Hepatocyte (in vitro differentiated cells): ENCODE measurements at regions not wholly inside any gene's neighbourhood (a gene's known extent, or its start where the extent isn't known, plus 50 kb on each side); places are given as distances from the start of the nearest gene placed in this dataset.

Source experiments
- DNase-seq: peaks from one replicate; pipeline ENCODE4 v3.0.0-alpha.2; 2016; ENCODE audit warnings: low spot score
- H2AFZ ChIP-seq: fragments of 200-600 bp; sonication (generic); 2 replicates; pipeline ENCODE4 v1.6.0; 2016; ENCODE audit warnings: antibody characterized with exemption, mild to moderate bottlenecking
- H3K27ac ChIP-seq: fragments of 200-600 bp; sonication (generic); 2 replicates; pipeline ENCODE4 v1.5.1; 2016; ENCODE audit warnings: mild to moderate bottlenecking
- H3K27me3 ChIP-seq: fragments of 200-600 bp; sonication (generic); 2 replicates; pipeline ENCODE4 v1.6.1; 2016
- H3K36me3 ChIP-seq: fragments of 200-600 bp; sonication (generic); replicated peaks from 2 replicates; pipeline ENCODE4 v1.5.1; 2016; ENCODE audit warnings: low read depth; ENCODE audit not compliant: insufficient read depth
- H3K4me1 ChIP-seq: fragments of 200-600 bp; sonication (generic); 2 replicates; pipeline ENCODE4 v1.5.1; 2016; ENCODE audit warnings: mild to moderate bottlenecking, moderate library complexity; ENCODE audit not compliant: insufficient read depth
- H3K4me2 ChIP-seq: fragments of 200-600 bp; sonication (generic); 2 replicates; pipeline ENCODE4 v1.6.0; 2016
- H3K4me3 ChIP-seq: fragments of 200-600 bp; sonication (generic); 2 replicates; pipeline ENCODE4 v1.5.1; 2016; ENCODE audit warnings: mild to moderate bottlenecking
- H3K79me2 ChIP-seq: fragments of 200-600 bp; sonication (generic); 2 replicates; pipeline ENCODE4 v1.6.0; 2017; ENCODE audit warnings: mild to moderate bottlenecking
- H3K9me2 ChIP-seq: fragments of 200-600 bp; sonication (generic); replicated peaks from 2 replicates; pipeline ENCODE4 v1.6.0; 2017; ENCODE audit warnings: mild to moderate bottlenecking; ENCODE audit not compliant: insufficient read depth
- H3K9me3 ChIP-seq: fragments of 200-600 bp; sonication (generic); 2 replicates; pipeline ENCODE4 v1.5.1; 2016; ENCODE audit warnings: low read depth, mild to moderate bottlenecking
- H4K20me1 ChIP-seq: fragments of 200-600 bp; sonication (generic); 2 replicates; pipeline ENCODE4 v1.6.0; 2016; ENCODE audit warnings: mild to moderate bottlenecking; ENCODE audit not compliant: insufficient read depth, poor library complexity, severe bottlenecking
- EZH2 ChIP-seq: fragments of 200-600 bp; sonication (generic); IDR thresholded peaks from 2 replicates; pipeline ENCODE4 v1.6.1; 2016; ENCODE audit warnings: antibody characterized with exemption, mild to moderate bottlenecking, borderline replicate concordance
- EZH2phosphoT487 ChIP-seq: fragments of 200-600 bp; sonication (generic); IDR thresholded peaks from one replicate; pipeline ENCODE4 v1.6.1; 2018; ENCODE audit warnings: antibody characterized with exemption, mild to moderate bottlenecking, low read depth, moderate library complexity; ENCODE audit not compliant: unreplicated experiment, severe bottlenecking
- WGBS: methylation state at CpG from one replicate; pipeline ENCODE4 v1.1.6; 2016; ENCODE audit warnings: low lambda C conversion rate; ENCODE audit errors: missing lambda C conversion rate; 5-methylcytosine and 5-hydroxymethylcytosine counted together
- TF ChIP-seq, protein P1 (sequence below): fragments of 200-600 bp; sonication (generic); IDR thresholded peaks from 2 replicates; pipeline ENCODE4 v1.5.1; 2016; ENCODE audit warnings: antibody characterized with exemption, mild to moderate bottlenecking; ENCODE audit not compliant: poor library complexity

DNA sequence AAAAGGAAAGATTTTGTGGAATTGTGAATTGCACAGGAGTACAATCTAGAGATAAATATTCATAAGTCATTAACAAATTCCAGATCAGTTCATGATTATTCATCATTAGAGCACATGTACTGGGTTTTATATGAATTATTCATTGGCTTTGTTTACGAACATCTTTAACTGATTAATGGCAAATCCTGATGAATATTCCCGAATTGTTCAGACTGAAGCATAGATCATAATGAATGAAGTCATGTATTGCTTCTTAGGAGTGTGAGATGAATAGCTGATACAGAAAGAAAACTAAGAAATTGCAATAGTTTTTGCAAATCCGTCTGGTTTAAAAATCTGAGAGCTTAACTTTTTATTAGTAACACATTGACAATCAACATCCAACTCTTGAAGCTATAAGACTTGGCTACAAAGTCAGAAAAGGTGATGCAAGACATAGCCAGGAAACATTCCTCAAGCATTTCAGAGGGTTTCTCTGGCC, 183.6 kb upstream of the DGKB start:
- H3K4me1 ChIP-seq: no peaks in the 10 kb centered on the region
- H3K27me3 ChIP-seq: no peaks in the 10 kb centered on the region
- no peak overlapping the region for H3K4me3 ChIP-seq
- no peak overlapping the region for H3K27ac ChIP-seq
- DNase-seq: no peak
- H3K9me3 ChIP-seq: no peaks in the 10 kb centered on the region
- 68% methylated on average over 3 of the region's 3 CpGs for WGBS
- TF ChIP-seq, protein P1, sequence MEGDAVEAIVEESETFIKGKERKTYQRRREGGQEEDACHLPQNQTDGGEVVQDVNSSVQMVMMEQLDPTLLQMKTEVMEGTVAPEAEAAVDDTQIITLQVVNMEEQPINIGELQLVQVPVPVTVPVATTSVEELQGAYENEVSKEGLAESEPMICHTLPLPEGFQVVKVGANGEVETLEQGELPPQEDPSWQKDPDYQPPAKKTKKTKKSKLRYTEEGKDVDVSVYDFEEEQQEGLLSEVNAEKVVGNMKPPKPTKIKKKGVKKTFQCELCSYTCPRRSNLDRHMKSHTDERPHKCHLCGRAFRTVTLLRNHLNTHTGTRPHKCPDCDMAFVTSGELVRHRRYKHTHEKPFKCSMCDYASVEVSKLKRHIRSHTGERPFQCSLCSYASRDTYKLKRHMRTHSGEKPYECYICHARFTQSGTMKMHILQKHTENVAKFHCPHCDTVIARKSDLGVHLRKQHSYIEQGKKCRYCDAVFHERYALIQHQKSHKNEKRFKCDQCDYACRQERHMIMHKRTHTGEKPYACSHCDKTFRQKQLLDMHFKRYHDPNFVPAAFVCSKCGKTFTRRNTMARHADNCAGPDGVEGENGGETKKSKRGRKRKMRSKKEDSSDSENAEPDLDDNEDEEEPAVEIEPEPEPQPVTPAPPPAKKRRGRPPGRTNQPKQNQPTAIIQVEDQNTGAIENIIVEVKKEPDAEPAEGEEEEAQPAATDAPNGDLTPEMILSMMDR: no peak
- TF ChIP-seq EZH2phosphoT487: no peak
- TF ChIP-seq EZH2: no peak
- no peaks in the 10 kb centered on the region for H3K79me2 ChIP-seq
- H3K9me2 ChIP-seq: no peaks in the 10 kb centered on the region
- H3K36me3 ChIP-seq: no peaks in the 10 kb centered on the region
- no peak overlapping the region for H2AFZ ChIP-seq
- no peak overlapping the region for H3K4me2 ChIP-seq
- no peaks in the 10 kb centered on the region for H4K20me1 ChIP-seq

DNA sequence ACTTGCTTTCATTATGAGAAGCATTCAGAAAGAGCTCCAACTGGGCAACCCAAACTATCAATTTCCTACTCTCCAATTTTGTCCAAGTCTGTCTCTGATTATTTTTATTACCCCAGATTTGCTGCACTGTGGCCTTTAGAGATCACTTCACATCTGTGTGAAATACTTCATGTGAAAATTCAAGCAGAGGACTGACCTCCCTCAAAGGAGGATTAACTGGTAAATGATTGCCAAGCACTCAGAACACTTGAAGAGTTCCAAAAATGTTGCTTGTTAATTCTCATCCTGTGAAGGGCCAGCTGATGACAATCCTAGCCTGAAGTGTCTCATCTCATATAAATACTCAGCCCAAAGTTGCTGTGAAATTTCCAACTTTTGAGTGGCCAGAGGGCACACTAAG, 182.8 kb upstream of the DGKB start:
- no peak overlapping the region for H3K4me2 ChIP-seq
- TF ChIP-seq EZH2phosphoT487 (no peak), EZH2 (no peak)
- TF ChIP-seq, protein P1: no peak
- H3K27me3 ChIP-seq: no peaks in the 10 kb centered on the region
- no peaks in the 10 kb centered on the region for H4K20me1 ChIP-seq
- no peak for DNase-seq
- H3K4me1 ChIP-seq: no peaks in the 10 kb centered on the region
- no peaks in the 10 kb centered on the region for H3K79me2 ChIP-seq
- no peak overlapping the region for H3K4me3 ChIP-seq
- no peak overlapping the region for H2AFZ ChIP-seq
- H3K36me3 ChIP-seq: no peaks in the 10 kb centered on the region
- no peak overlapping the region for H3K27ac ChIP-seq
- no peaks in the 10 kb centered on the region for H3K9me3 ChIP-seq
- H3K9me2 ChIP-seq: no peaks in the 10 kb centered on the region

DNA sequence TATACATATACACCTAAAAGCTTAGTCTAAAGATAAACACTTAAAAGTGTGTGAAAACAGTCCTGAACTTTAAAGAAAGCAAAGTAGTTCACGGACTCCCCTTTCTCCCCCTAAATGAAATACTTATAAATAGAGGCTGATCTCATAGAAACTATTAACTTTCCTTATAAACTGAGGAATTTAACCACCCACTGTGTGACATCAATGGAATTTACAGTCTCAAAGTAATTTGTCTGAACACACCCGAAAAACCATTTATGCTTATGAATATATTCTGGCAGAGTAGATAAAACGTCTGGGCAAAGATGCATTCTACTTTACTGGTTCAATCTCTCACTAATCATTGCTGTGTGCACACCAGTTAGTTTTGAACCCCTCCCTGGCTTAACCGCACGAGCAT, 181.8 kb upstream of the DGKB start:
- TF ChIP-seq, protein P1: no peak
- TF ChIP-seq EZH2phosphoT487 (no peak), EZH2 (no peak)
- Histone ChIP-seq H3K27ac (no peak overlapping the region), H3K4me1 (no peaks in the 10 kb centered on the region), H3K79me2 (no peaks in the 10 kb centered on the region), H3K9me3 (no peaks in the 10 kb centered on the region), H3K36me3 (no peaks in the 10 kb centered on the region), H2AFZ (no peak overlapping the region), H3K4me3 (no peak overlapping the region), H3K4me2 (no peak overlapping the region), H3K9me2 (no peaks in the 10 kb centered on the region), H3K27me3 (no peaks in the 10 kb centered on the region), H4K20me1 (no peaks in the 10 kb centered on the region)
- DNase-seq: no peak
- WGBS: 73% methylated on average over 5 of the region's 5 CpGs

DNA sequence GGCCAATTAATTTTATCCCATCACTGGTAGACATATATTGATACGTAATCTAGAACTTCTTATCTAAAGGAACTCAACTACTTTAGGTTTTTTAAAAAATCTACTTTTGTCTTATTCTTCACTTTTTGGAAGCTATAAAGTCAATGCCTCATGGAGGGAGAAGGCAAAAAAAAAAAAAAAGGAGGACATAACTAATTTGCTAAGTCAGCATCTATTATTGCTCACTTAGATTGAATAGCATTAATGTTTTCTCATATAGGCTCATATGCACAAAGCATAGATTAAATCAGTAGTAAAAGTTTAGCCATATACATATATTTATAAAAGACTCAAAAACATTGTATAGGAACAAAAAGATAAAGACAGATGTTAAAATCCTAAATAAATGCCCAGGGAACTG, 179.3 kb upstream of the DGKB start:
- Histone ChIP-seq H3K27ac (no peak overlapping the region), H3K4me2 (no peak overlapping the region), H4K20me1 (no peaks in the 10 kb centered on the region), H3K79me2 (no peaks in the 10 kb centered on the region), H3K4me3 (no peak overlapping the region), H3K36me3 (no peaks in the 10 kb centered on the region), H3K4me1 (no peaks in the 10 kb centered on the region), H3K27me3 (no peaks in the 10 kb centered on the region), H3K9me2 (no peaks in the 10 kb centered on the region), H3K9me3 (no peaks in the 10 kb centered on the region), H2AFZ (no peak overlapping the region)
- WGBS: 67% methylated on average over 1 of the region's 1 CpG
- DNase-seq: no peak
- TF ChIP-seq, protein P1: no peak
- TF ChIP-seq EZH2phosphoT487: no peak
- TF ChIP-seq EZH2: no peak
